ENCODE measurements at regions not wholly inside any gene's neighbourhood (a gene's known extent, or its start where the extent isn't known, plus 50 kb on each side); places are given as distances from the start of the nearest gene placed in this dataset.

GRCh38 chr1:112133487-112133886 lies 144.0 kb upstream of the KCND3 start:
- Histone ChIP-seq H3K27me3 (no peaks in the 10 kb centered on the region), H3K4me3 (no peak overlapping the region), H3K36me3 (no peaks in the 10 kb centered on the region), H3K4me1 (ENCODE audit: insufficient read depth) (no peaks in the 10 kb centered on the region), H3K9me3 (no peaks in the 10 kb centered on the region), H3K27ac (no peak overlapping the region)
- 76 to 89% (median 78%) methylated on average over 1 of the region's 1 CpG for WGBS, 3 donors
- intact Hi-C loops (cut with DNase I) = no loop called here
- no peak for DNase-seq
- TF ChIP-seq POLR2A (IDR thresholded peaks at IDR 0.05) (no peak), EP300 (IDR thresholded peaks at IDR 0.05) (no peak), CTCF (IDR thresholded peaks at IDR 0.05) (no peak)

GRCh38 chr1:112140743-112141142 lies 151.3 kb upstream of the KCND3 start:
- H3K4me3 ChIP-seq = no peak overlapping the region
- DNase-seq = no peak
- H3K36me3 ChIP-seq = no peaks in the 10 kb centered on the region
- H3K27me3 ChIP-seq = no peaks in the 10 kb centered on the region
- no peaks in the 10 kb centered on the region for H3K4me1 ChIP-seq (ENCODE audit: insufficient read depth)
- H3K9me3 ChIP-seq = no peaks in the 10 kb centered on the region
- H3K27ac ChIP-seq = no peak overlapping the region
- TF ChIP-seq EP300 (IDR thresholded peaks at IDR 0.05) (no peak), POLR2A (IDR thresholded peaks at IDR 0.05) (no peak), CTCF (IDR thresholded peaks at IDR 0.05) (no peak)
- 40 to 41% (median 41%) methylated on average over 2 of the region's 2 CpGs for WGBS, 3 donors
- intact Hi-C loops (cut with DNase I) = no loop called here

GRCh38 chr1:112141301-112141700 lies 151.8 kb upstream of the KCND3 start:
- no peaks in the 10 kb centered on the region for H3K4me1 ChIP-seq (ENCODE audit: insufficient read depth)
- no peaks in the 10 kb centered on the region for H3K36me3 ChIP-seq
- DNase-seq = no peak
- TF ChIP-seq POLR2A (IDR thresholded peaks at IDR 0.05) = no peak
- no peak for TF ChIP-seq EP300 (IDR thresholded peaks at IDR 0.05)
- no peak for TF ChIP-seq CTCF (IDR thresholded peaks at IDR 0.05)
- 43 to 51% (median 49%) methylated on average over 5 of the region's 5 CpGs for WGBS, 3 donors
- no peak overlapping the region for H3K4me3 ChIP-seq
- H3K27me3 ChIP-seq = no peaks in the 10 kb centered on the region
- intact Hi-C loops (cut with DNase I) = no loop called here
- H3K27ac ChIP-seq = no peak overlapping the region
- no peaks in the 10 kb centered on the region for H3K9me3 ChIP-seq

GRCh38 chr1:112141923-112142322 lies 152.5 kb upstream of the KCND3 start:
- no peak for DNase-seq

More at GRCh38 chr1:112141923-112142322, 152.5 kb upstream of the KCND3 start:
- Histone ChIP-seq H3K4me1 (ENCODE audit: insufficient read depth) (no peaks in the 10 kb centered on the region), H3K27ac (no peak overlapping the region), H3K9me3 (no peaks in the 10 kb centered on the region), H3K36me3 (no peaks in the 10 kb centered on the region), H3K27me3 (no peaks in the 10 kb centered on the region), H3K4me3 (no peak overlapping the region)
- TF ChIP-seq CTCF (IDR thresholded peaks at IDR 0.05) (no peak), EP300 (IDR thresholded peaks at IDR 0.05) (no peak), POLR2A (IDR thresholded peaks at IDR 0.05) (no peak)
- intact Hi-C loops (cut with DNase I) = no loop called here
- 58 to 70% (median 63%) methylated on average over 4 of the region's 4 CpGs for WGBS, 3 donors
